ENCODE measurements at regions not wholly inside any gene's neighbourhood (a gene's known extent, or its start where the extent isn't known, plus 50 kb on each side); places are given as distances from the start of the nearest gene placed in this dataset.

DNA sequence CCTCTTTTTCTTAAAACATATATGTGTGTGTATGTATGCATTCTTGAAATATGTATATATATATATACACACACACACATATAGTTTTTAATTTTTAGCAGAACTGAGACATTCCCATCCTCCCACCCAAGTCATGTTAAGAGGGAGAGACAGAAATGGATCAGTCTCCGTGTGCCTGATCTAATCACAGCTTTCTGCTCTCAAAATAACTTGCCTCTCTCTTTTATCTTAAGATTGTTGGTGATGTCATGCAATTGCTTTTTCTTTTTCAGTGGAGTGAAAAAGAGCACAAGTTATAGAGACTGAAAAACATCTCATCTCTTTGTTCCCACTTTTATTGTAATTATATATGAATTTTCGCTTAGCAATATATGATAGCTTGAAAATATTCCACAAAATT is 279.9 kb upstream of the DOK6 start:
- TF ChIP-seq POLR2A (IDR thresholded peaks at IDR 0.05) (no peak), POLR2AphosphoS5 (IDR thresholded peaks at IDR 0.05) (no peak)
- TF ChIP-seq, protein P1, sequence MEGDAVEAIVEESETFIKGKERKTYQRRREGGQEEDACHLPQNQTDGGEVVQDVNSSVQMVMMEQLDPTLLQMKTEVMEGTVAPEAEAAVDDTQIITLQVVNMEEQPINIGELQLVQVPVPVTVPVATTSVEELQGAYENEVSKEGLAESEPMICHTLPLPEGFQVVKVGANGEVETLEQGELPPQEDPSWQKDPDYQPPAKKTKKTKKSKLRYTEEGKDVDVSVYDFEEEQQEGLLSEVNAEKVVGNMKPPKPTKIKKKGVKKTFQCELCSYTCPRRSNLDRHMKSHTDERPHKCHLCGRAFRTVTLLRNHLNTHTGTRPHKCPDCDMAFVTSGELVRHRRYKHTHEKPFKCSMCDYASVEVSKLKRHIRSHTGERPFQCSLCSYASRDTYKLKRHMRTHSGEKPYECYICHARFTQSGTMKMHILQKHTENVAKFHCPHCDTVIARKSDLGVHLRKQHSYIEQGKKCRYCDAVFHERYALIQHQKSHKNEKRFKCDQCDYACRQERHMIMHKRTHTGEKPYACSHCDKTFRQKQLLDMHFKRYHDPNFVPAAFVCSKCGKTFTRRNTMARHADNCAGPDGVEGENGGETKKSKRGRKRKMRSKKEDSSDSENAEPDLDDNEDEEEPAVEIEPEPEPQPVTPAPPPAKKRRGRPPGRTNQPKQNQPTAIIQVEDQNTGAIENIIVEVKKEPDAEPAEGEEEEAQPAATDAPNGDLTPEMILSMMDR (IDR thresholded peaks at IDR 0.05): no peak

Data from upper lobe of left lung (tissue), 4 donors.